HUES6 (cell line): ENCODE measurements at regions not wholly inside any gene's neighbourhood (a gene's known extent, or its start where the extent isn't known, plus 50 kb on each side); places are given as distances from the start of the nearest gene placed in this dataset.

Experiments used
- H3K27ac ChIP-seq: 2 replicates; pipeline ENCODE4 v1.7.0; 2013; ENCODE audit warnings: low read depth, mild to moderate bottlenecking, low read length, inconsistent platforms
- H3K27me3 ChIP-seq: 2 replicates; pipeline ENCODE4 v1.6.1; 2013; ENCODE audit warnings: low read length; ENCODE audit not compliant: control insufficient read depth, insufficient read depth
- H3K36me3 ChIP-seq: 2 replicates; pipeline ENCODE4 v1.6.1; 2013; ENCODE audit warnings: low read length; ENCODE audit not compliant: control insufficient read depth, insufficient read depth
- H3K4me1 ChIP-seq: 2 replicates; pipeline ENCODE4 v1.6.1; 2013; ENCODE audit warnings: low read length; ENCODE audit not compliant: control insufficient read depth, insufficient read depth
- H3K4me3 ChIP-seq: 2 replicates; pipeline ENCODE4 v1.5.1; 2013; ENCODE audit warnings: low read depth, low read length
- H3K9ac ChIP-seq: one replicate; pipeline ENCODE4 v1.6.1; 2013; ENCODE audit warnings: mild to moderate bottlenecking, low read length
- H3K9me3 ChIP-seq: 2 replicates; pipeline ENCODE4 v1.6.1; 2013; ENCODE audit warnings: low read depth, low read length; ENCODE audit not compliant: control insufficient read depth, insufficient read depth

- Histone ChIP-seq H3K9me3 (0 out of 2 replicates have a peak, but pooled peaks cover 3% of the 10 kb centered on the region), H3K9ac (no peak overlapping the region), H3K4me1 (no peaks in the 10 kb centered on the region), H3K36me3 (no peaks in the 10 kb centered on the region), H3K4me3 (no peak overlapping the region), H3K27me3 (no peaks in the 10 kb centered on the region), H3K27ac (no peak overlapping the region)
Measured at GRCh38 chr1:22196041-22196440, 53.1 kb upstream of the WNT4 start.

- H3K27ac ChIP-seq, result no peak overlapping the region
- H3K9me3 ChIP-seq, result 0 out of 2 replicates have a peak, but pooled peaks cover 3% of the 10 kb centered on the region
- no peak overlapping the region for H3K9ac ChIP-seq
- no peaks in the 10 kb centered on the region for H3K36me3 ChIP-seq
- H3K4me1 ChIP-seq, result no peaks in the 10 kb centered on the region
- no peaks in the 10 kb centered on the region for H3K27me3 ChIP-seq
- H3K4me3 ChIP-seq, result no peak overlapping the region
Measured at GRCh38 chr1:22196641-22197040, 53.7 kb upstream of the WNT4 start.

- Histone ChIP-seq H3K27me3 (no peaks in the 10 kb centered on the region), H3K36me3 (no peaks in the 10 kb centered on the region), H3K4me3 (no peak overlapping the region), H3K9ac (no peak overlapping the region), H3K27ac (no peak overlapping the region), H3K9me3 (0 out of 2 replicates have a peak, but pooled peaks cover 3% of the 10 kb centered on the region), H3K4me1 (no peaks in the 10 kb centered on the region)
Measured at GRCh38 chr1:22197644-22198043, 54.7 kb upstream of the WNT4 start.

GRCh38 chr1:22201023-22201422 is 58.1 kb upstream of the WNT4 start:
- Histone ChIP-seq H3K27ac (no peak overlapping the region), H3K36me3 (no peaks in the 10 kb centered on the region), H3K9me3 (0 out of 2 replicates have a peak, but pooled peaks cover 3% of the 10 kb centered on the region), H3K27me3 (0 out of 2 replicates have a peak, but pooled peaks cover 3% of the 10 kb centered on the region), H3K4me3 (no peak overlapping the region), H3K9ac (no peak overlapping the region), H3K4me1 (no peaks in the 10 kb centered on the region)

GRCh38 chr1:22203335-22203734 is 60.4 kb upstream of the WNT4 start:
- Histone ChIP-seq H3K27ac (no peak overlapping the region), H3K9me3 (0 out of 2 replicates have a peak, but pooled peaks cover 3% of the 10 kb centered on the region), H3K9ac (no peak overlapping the region), H3K27me3 (peaks cover 9% of the 10 kb centered on the region), H3K4me3 (no peak overlapping the region), H3K36me3 (no peaks in the 10 kb centered on the region), H3K4me1 (peaks cover 10% of the 10 kb centered on the region; the same call in 1 of the 2 replicates)

GRCh38 chr1:22204057-22204840 is 61.4 kb upstream of the WNT4 start:
- H3K4me3 ChIP-seq, result no peak overlapping the region
- peaks cover 19% of the 10 kb centered on the region for H3K4me1 ChIP-seq
- H3K36me3 ChIP-seq, result no peaks in the 10 kb centered on the region
- no peak overlapping the region for H3K27ac ChIP-seq
- H3K9ac ChIP-seq, result no peak overlapping the region
- H3K27me3 ChIP-seq, result peaks cover 10% of the 10 kb centered on the region
- no peaks in the 10 kb centered on the region for H3K9me3 ChIP-seq

- no peak overlapping the region for H3K27ac ChIP-seq
- H3K36me3 ChIP-seq, result no peaks in the 10 kb centered on the region
- no peaks in the 10 kb centered on the region for H3K9me3 ChIP-seq
- H3K27me3 ChIP-seq, result peaks cover 11% of the 10 kb centered on the region
- H3K9ac ChIP-seq, result no peak overlapping the region
- peaks cover 24% of the 10 kb centered on the region for H3K4me1 ChIP-seq
- H3K4me3 ChIP-seq, result no peak overlapping the region
Measured at GRCh38 chr1:22204989-22205913, 62.4 kb upstream of the WNT4 start.

- Histone ChIP-seq H3K27ac (no peak overlapping the region), H3K4me3 (no peak overlapping the region), H3K4me1 (peaks cover 24% of the 10 kb centered on the region), H3K9me3 (no peaks in the 10 kb centered on the region), H3K9ac (no peak overlapping the region), H3K36me3 (no peaks in the 10 kb centered on the region), H3K27me3 (peaks cover 11% of the 10 kb centered on the region)
Measured at GRCh38 chr1:22206551-22207125, 63.7 kb upstream of the WNT4 start.

GRCh38 chr1:22207511-22208267 is 64.8 kb upstream of the WNT4 start:
- Histone ChIP-seq H3K4me1 (peaks cover 25% of the 10 kb centered on the region), H3K9ac (no peak overlapping the region), H3K27ac (no peak overlapping the region), H3K27me3 (peaks cover 11% of the 10 kb centered on the region), H3K36me3 (no peaks in the 10 kb centered on the region), H3K4me3 (no peak overlapping the region), H3K9me3 (no peaks in the 10 kb centered on the region)

GRCh38 chr1:22208268-22208972 is 65.5 kb upstream of the WNT4 start:
- Histone ChIP-seq H3K9me3 (no peaks in the 10 kb centered on the region), H3K4me3 (no peak overlapping the region), H3K9ac (no peak overlapping the region), H3K4me1 (peaks cover 27% of the 10 kb centered on the region), H3K27ac (no peak overlapping the region), H3K27me3 (peaks cover 11% of the 10 kb centered on the region), H3K36me3 (no peaks in the 10 kb centered on the region)
